H1 (cell line): ENCODE measurements at regions not wholly inside any gene's neighbourhood (a gene's known extent, or its start where the extent isn't known, plus 50 kb on each side); places are given as distances from the start of the nearest gene placed in this dataset.

Experiments used
- CTCF ChIA-PET: fragments of 300-600 bp; sonication (Branson Sonifier 250); formaldehyde crosslinking; loops from one replicate; lab custom pipeline; 2021; ENCODE audit not compliant: partially characterized antibody; lab: Charles Lee
- POLR2A ChIA-PET: fragments of 300-600 bp; sonication (Branson Sonifier 250); formaldehyde crosslinking; loops from one replicate; lab custom pipeline; 2021; ENCODE audit warnings: inconsistent platforms; ENCODE audit not compliant: partially characterized antibody; lab: Charles Lee
- DNase-seq, 2 experiments: peaks; one replicate each; pipeline versions ENCODE4 v3.0.0 to v3.0.0-alpha.2; 2010 to 2022; ENCODE audit warnings: low spot score in 2 of 2, low read depth in 1 of 2, mixed read lengths in 1 of 2
- FAIRE-seq: peaks from 2 replicates; lab custom pipeline; 2011; peaks lifted over from hg19 to GRCh38; lab: Jason Lieb, UNC
- H2AFZ ChIP-seq: 2 replicates; pipeline ENCODE4 v1.8.1; 2012; ENCODE audit warnings: low read length, inconsistent platforms
- H2AK5ac ChIP-seq: 2 replicates; pipeline ENCODE4 v1.6.1; 2013; ENCODE audit warnings: low read depth, low read length
- H2BK120ac ChIP-seq: replicated peaks from 2 replicates; pipeline ENCODE3; 2013; ENCODE audit warnings: low read depth, low read length, inconsistent platforms
- H2BK12ac ChIP-seq: 2 replicates; pipeline ENCODE4 v1.6.1; 2013; ENCODE audit warnings: low read depth, low read length
- H2BK15ac ChIP-seq: 2 replicates; pipeline ENCODE4 v1.6.1; 2013; ENCODE audit warnings: low read length
- H2BK20ac ChIP-seq: 2 replicates; pipeline ENCODE4 v1.6.1; 2013; ENCODE audit warnings: low read length
- H2BK5ac ChIP-seq: 2 replicates; pipeline ENCODE4 v1.6.1; 2013; ENCODE audit warnings: low read depth, low read length
- H3K14ac ChIP-seq: 2 replicates; pipeline ENCODE4 v1.6.1; 2013; ENCODE audit warnings: inconsistent platforms; ENCODE audit not compliant: insufficient read length
- H3K18ac ChIP-seq: 2 replicates; pipeline ENCODE4 v1.6.1; 2013; ENCODE audit warnings: low read length; ENCODE audit errors: extremely low read depth
- H3K23ac ChIP-seq: 2 replicates; pipeline ENCODE4 v1.6.1; 2013; ENCODE audit warnings: inconsistent platforms; ENCODE audit not compliant: insufficient read length
- H3K23me2 ChIP-seq: 2 replicates; pipeline ENCODE4 v1.6.1; 2013; ENCODE audit warnings: low read depth, low read length
- H3K27ac ChIP-seq: 2 replicates; pipeline ENCODE4 v1.6.1; 2011; ENCODE audit warnings: low read depth, low read length, inconsistent platforms
- H3K27me3 ChIP-seq, 4 experiments: replicated peaks in 1 of 4; 1 replicate in 1 of 4; 2 replicates in 3 of 4; pipeline versions ENCODE4 v1.6.1 to v1.8.1; 2011 to 2013; ENCODE audit warnings: low read length in 3 of 4, mild to moderate bottlenecking in 3 of 4, inconsistent platforms in 2 of 4, mixed read lengths in 2 of 4, moderate library complexity in 1 of 4; ENCODE audit not compliant: control insufficient read depth in 3 of 4, insufficient read depth in 3 of 4; ENCODE audit errors: extremely low read depth in 1 of 4
- H3K36me3 ChIP-seq, 4 experiments: 2 replicates each; pipeline versions ENCODE4 v1.6.1 to v1.8.1; 2011 to 2013; ENCODE audit warnings: mild to moderate bottlenecking in 4 of 4, low read length in 3 of 4, moderate library complexity in 2 of 4, control low read depth in 1 of 4, inconsistent platforms in 1 of 4; ENCODE audit not compliant: insufficient read depth in 4 of 4, control insufficient read depth in 2 of 4
- H3K4ac ChIP-seq: replicated peaks from 2 replicates; pipeline ENCODE3; 2013; ENCODE audit warnings: low read length, low read depth, mixed read lengths, inconsistent platforms; ENCODE audit not compliant: insufficient read length
- H3K4me1 ChIP-seq, 4 experiments: replicated peaks in 1 of 4; 1 replicate in 1 of 4; 2 replicates in 3 of 4; pipeline versions ENCODE4 v1.6.1 to v1.8.1; 2011 to 2013; ENCODE audit warnings: low read length in 3 of 4, inconsistent platforms in 2 of 4, mixed read lengths in 1 of 4; ENCODE audit not compliant: insufficient read depth in 4 of 4, control insufficient read depth in 3 of 4
- H3K4me2 ChIP-seq, 2 experiments: 2 replicates each; pipeline versions ENCODE4 v1.6.1 to v1.8.1; 2011 to 2013; ENCODE audit warnings: low read depth in 2 of 2, low read length in 2 of 2, control low read depth in 1 of 2, inconsistent platforms in 1 of 2, mild to moderate bottlenecking in 1 of 2; ENCODE audit not compliant: insufficient read depth in 1 of 2
- H3K4me3 ChIP-seq, 4 experiments: fragments of 200-600, 300-600 bp in 1 of 4; sonication (generic), shearing (Covaris generic), sonication (Bioruptor Twin) in 1 of 4; 2 replicates each; pipeline versions ENCODE4 v1.5.1 to v1.8.1; 2011 to 2016; ENCODE audit warnings: low read length in 4 of 4, low read depth in 3 of 4, control low read depth in 2 of 4, inconsistent platforms in 2 of 4, mild to moderate bottlenecking in 2 of 4, mixed read lengths in 1 of 4, moderate library complexity in 1 of 4; ENCODE audit not compliant: insufficient read depth in 2 of 4; ENCODE audit errors: extremely low read depth in 1 of 4
- H3K56ac ChIP-seq: replicated peaks from 2 replicates; pipeline ENCODE3; 2013; ENCODE audit warnings: low read depth, mild to moderate bottlenecking, mixed read lengths, low read length, inconsistent platforms; ENCODE audit not compliant: insufficient read length
- H3K79me1 ChIP-seq: 2 replicates; pipeline ENCODE4 v1.6.1; 2013; ENCODE audit warnings: low read depth, low read length, control low read depth
- H3K79me2 ChIP-seq, 2 experiments: 2 replicates each; pipeline versions ENCODE4 v1.6.1 to v1.8.1; 2012 to 2013; ENCODE audit warnings: low read length in 2 of 2, mild to moderate bottlenecking in 2 of 2, inconsistent platforms in 1 of 2; ENCODE audit not compliant: insufficient read depth in 2 of 2, control insufficient read depth in 1 of 2
- H3K9ac ChIP-seq, 4 experiments: replicated peaks in 1 of 4; 1 replicate in 1 of 4; 2 replicates in 3 of 4; pipeline versions ENCODE4 v1.6.1 to v1.8.1; 2011 to 2013; ENCODE audit warnings: low read depth in 3 of 4, low read length in 3 of 4, control low read depth in 2 of 4, mild to moderate bottlenecking in 2 of 4, moderate library complexity in 2 of 4, inconsistent platforms in 1 of 4; ENCODE audit errors: extremely low read depth in 1 of 4
- H3K9me3 ChIP-seq, 2 experiments: 2 replicates each; pipeline versions ENCODE4 v1.6.1 to v1.8.1; 2012 to 2013; ENCODE audit warnings: mild to moderate bottlenecking in 2 of 2, moderate library complexity in 2 of 2, control low read depth in 1 of 2, inconsistent platforms in 1 of 2, low read depth in 1 of 2, low read length in 1 of 2, mixed read lengths in 1 of 2; ENCODE audit not compliant: insufficient read depth in 2 of 2
- H4K20me1 ChIP-seq, 2 experiments: replicated peaks in 1 of 2; 2 replicates each; pipeline versions ENCODE3 to v1.8.1; 2011 to 2013; ENCODE audit warnings: inconsistent platforms in 2 of 2, low read length in 2 of 2, mild to moderate bottlenecking in 1 of 2; ENCODE audit not compliant: insufficient read depth in 2 of 2, control insufficient read depth in 1 of 2
- H4K5ac ChIP-seq: 2 replicates; pipeline ENCODE4 v1.6.1; 2013; ENCODE audit warnings: low read length, low read depth, mixed read lengths, inconsistent platforms; ENCODE audit not compliant: insufficient read length
- H4K8ac ChIP-seq: 2 replicates; pipeline ENCODE4 v1.8.0; 2013; ENCODE audit warnings: mild to moderate bottlenecking, moderate library complexity, low read length, inconsistent platforms; ENCODE audit not compliant: insufficient read depth; ENCODE audit errors: extremely low read depth
- H4K91ac ChIP-seq: replicated peaks from 2 replicates; pipeline ENCODE3; 2013; ENCODE audit warnings: low read length, mixed read lengths, inconsistent platforms; ENCODE audit not compliant: insufficient read length
- CEBPB ChIP-seq: IDR thresholded peaks from 2 replicates; pipeline ENCODE4 v1.6.1; 2012; ENCODE audit warnings: low read depth, low read length
- CHD1 ChIP-seq: IDR thresholded peaks from 2 replicates; pipeline ENCODE4 v1.6.1; 2012; ENCODE audit warnings: low read depth, low read length, improper control_type of control experiment
- EP300 ChIP-seq, 2 experiments: IDR thresholded peaks; 1 replicate in 1 of 2; 2 replicates in 1 of 2; pipeline ENCODE4 v1.6.1; 2011 to 2012; ENCODE audit warnings: low read depth in 2 of 2, low read length in 2 of 2, mild to moderate bottlenecking in 2 of 2, borderline replicate concordance in 1 of 2, inconsistent platforms in 1 of 2, moderate library complexity in 1 of 2
- GTF2F1 ChIP-seq: IDR thresholded peaks from 2 replicates; pipeline ENCODE4 v1.6.1; 2012; ENCODE audit warnings: low read depth, low read length, improper control_type of control experiment, borderline replicate concordance
- KDM4A ChIP-seq: IDR thresholded peaks from one replicate; pipeline ENCODE4 v1.7.1; 2012; ENCODE audit warnings: low read depth, mild to moderate bottlenecking, moderate library complexity, low read length, inconsistent platforms; ENCODE audit not compliant: severe bottlenecking
- RAD21 ChIP-seq, 2 experiments: IDR thresholded peaks in 1 of 2; conservative IDR thresholded peaks in 1 of 2; 2 replicates each; pipeline ENCODE4 v1.6.1; 2011; ENCODE audit warnings: low read depth in 2 of 2, low read length in 2 of 2, improper control_type of control experiment in 1 of 2, inconsistent platforms in 1 of 2, mild to moderate bottlenecking in 1 of 2, moderate library complexity in 1 of 2
- SUZ12 ChIP-seq: fragments of 200-600 bp; sonication (generic); IDR thresholded peaks from 2 replicates; pipeline ENCODE4 v1.6.1; 2012; ENCODE audit warnings: mild to moderate bottlenecking, inconsistent platforms, low read length, moderate library complexity, mixed read lengths
- TAF7 ChIP-seq: optimal IDR thresholded peaks from 2 replicates; pipeline ENCODE3; 2011; ENCODE audit warnings: low read depth, mild to moderate bottlenecking, inconsistent platforms, low read length, moderate library complexity, borderline replicate concordance
- TCF12 ChIP-seq: IDR thresholded peaks from 2 replicates; pipeline ENCODE4 v1.6.1; 2011; ENCODE audit warnings: low read depth, mild to moderate bottlenecking, low read length
- USF2 ChIP-seq: IDR thresholded peaks from 2 replicates; pipeline ENCODE4 v1.6.1; 2011; ENCODE audit warnings: low read length, improper control_type of control experiment
- WGBS, 2 experiments: shearing (Covaris generic) in 1 of 2; methylation state at CpG; one replicate each; pipeline versions ENCODE4 v1.1.6 to v1.1.7; 2013 to 2015; ENCODE audit warnings: low lambda C conversion rate in 2 of 2, mixed read lengths in 2 of 2, inconsistent platforms in 1 of 2, low coverage in 1 of 2, missing lambda C conversion rate in 1 of 2; ENCODE audit not compliant: insufficient replicate concordance in 2 of 2, insufficient coverage in 1 of 2, insufficient read length in 1 of 2; ENCODE audit errors: extremely low coverage in 1 of 2, missing lambda C conversion rate in 1 of 2; 5-methylcytosine and 5-hydroxymethylcytosine counted together
- TF ChIP-seq, protein P1 (sequence below): IDR thresholded peaks from 2 replicates; pipeline ENCODE4 v1.6.1; 2012; ENCODE audit warnings: low read length, inconsistent platforms

GRCh38 chr14:80100681-80101080 lies 110.6 kb downstream of the DIO2 start:
- H2AFZ ChIP-seq: 0 out of 2 replicates have a peak overlapping the region, but pooled peaks have one; percentile 1
- no peak overlapping the region for H4K5ac ChIP-seq
- H3K27me3 ChIP-seq: no peaks in the 10 kb centered on the region
- H3K36me3 ChIP-seq: no peaks in the 10 kb centered on the region
- no peak overlapping the region for H3K4me2 ChIP-seq
- H2BK20ac ChIP-seq: no peak overlapping the region
- WGBS, 2 experiments: 87% methylated on average over 7 of the region's 7 CpGs; no CpG with 5 or more reads in 1 of the 2 experiments
- H3K79me1 ChIP-seq: no peaks in the 10 kb centered on the region
- no peak overlapping the region for H2AK5ac ChIP-seq
- H4K8ac ChIP-seq: no peak overlapping the region
- no peak overlapping the region for H3K14ac ChIP-seq
- no peak overlapping the region for H2BK5ac ChIP-seq
- no peak for FAIRE-seq
- H2BK15ac ChIP-seq: no peak overlapping the region
- no peak for DNase-seq
- no peak overlapping the region for H4K91ac ChIP-seq
- no peaks in the 10 kb centered on the region for H3K9me3 ChIP-seq
- H3K18ac ChIP-seq: no peak overlapping the region
- CTCF ChIA-PET: no interaction called here
- H3K9ac ChIP-seq: no peak overlapping the region
- no peak overlapping the region for H3K27ac ChIP-seq
- no peak overlapping the region for H2BK12ac ChIP-seq
- H3K4me3 ChIP-seq: no peak overlapping the region
- POLR2A ChIA-PET: no interaction called here
- H3K79me2 ChIP-seq: no peaks in the 10 kb centered on the region
- no peaks in the 10 kb centered on the region for H3K23me2 ChIP-seq
- H4K20me1 ChIP-seq: no peaks in the 10 kb centered on the region
- H2BK120ac ChIP-seq: no peak overlapping the region
- no peak overlapping the region for H3K23ac ChIP-seq
- H3K56ac ChIP-seq: no peak overlapping the region
- H3K4me1 ChIP-seq: no peaks in the 10 kb centered on the region
- no peak overlapping the region for H3K4ac ChIP-seq
- TF ChIP-seq TAF7 (no peak), USF2 (no peak), EP300 (IDR thresholded peaks at IDR 0.05; ENCODE audit: borderline replicate concordance in 1 of 2, low read depth in 2 of 2, low read length in 2 of 2) (no peak), SUZ12 (no peak), TCF12 (no peak), KDM4A (no peak), CEBPB (no peak), RAD21 (IDR thresholded peaks at IDR 0.05 in 1 of 2, conservative IDR thresholded peaks at IDR 0.05 in 1 of 2; ENCODE audit: low read depth in 2 of 2, low read length in 2 of 2) (no peak), GTF2F1 (no peak), CHD1 (no peak)
- TF ChIP-seq, protein P1, sequence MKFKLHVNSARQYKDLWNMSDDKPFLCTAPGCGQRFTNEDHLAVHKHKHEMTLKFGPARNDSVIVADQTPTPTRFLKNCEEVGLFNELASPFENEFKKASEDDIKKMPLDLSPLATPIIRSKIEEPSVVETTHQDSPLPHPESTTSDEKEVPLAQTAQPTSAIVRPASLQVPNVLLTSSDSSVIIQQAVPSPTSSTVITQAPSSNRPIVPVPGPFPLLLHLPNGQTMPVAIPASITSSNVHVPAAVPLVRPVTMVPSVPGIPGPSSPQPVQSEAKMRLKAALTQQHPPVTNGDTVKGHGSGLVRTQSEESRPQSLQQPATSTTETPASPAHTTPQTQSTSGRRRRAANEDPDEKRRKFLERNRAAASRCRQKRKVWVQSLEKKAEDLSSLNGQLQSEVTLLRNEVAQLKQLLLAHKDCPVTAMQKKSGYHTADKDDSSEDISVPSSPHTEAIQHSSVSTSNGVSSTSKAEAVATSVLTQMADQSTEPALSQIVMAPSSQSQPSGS: no peak
